Coronary artery (tissue), 2 donors: ENCODE measurements at regions not wholly inside any gene's neighbourhood (a gene's known extent, or its start where the extent isn't known, plus 50 kb on each side); places are given as distances from the start of the nearest gene placed in this dataset.

Experiments
- DNase-seq: peaks from one replicate; pipeline ENCODE4 v3.0.0-alpha.2; 2017; ENCODE audit warnings: low spot score
- H3K27ac ChIP-seq, 2 donors: fragments of 200-600 bp; sonication (generic); one replicate each; pipeline ENCODE4 v1.5.1; 2016 to 2019
- H3K4me3 ChIP-seq: fragments of 200-600 bp; sonication (generic); 2 replicates; pipeline ENCODE4 v1.5.1; 2016; ENCODE audit warnings: mild to moderate bottlenecking, moderate library complexity
- TF ChIP-seq, protein P1 (sequence below): fragments of 200-600 bp; sonication (generic); IDR thresholded peaks from one replicate; pipeline ENCODE4 v1.5.1; 2019; ENCODE audit warnings: antibody characterized with exemption

DNA sequence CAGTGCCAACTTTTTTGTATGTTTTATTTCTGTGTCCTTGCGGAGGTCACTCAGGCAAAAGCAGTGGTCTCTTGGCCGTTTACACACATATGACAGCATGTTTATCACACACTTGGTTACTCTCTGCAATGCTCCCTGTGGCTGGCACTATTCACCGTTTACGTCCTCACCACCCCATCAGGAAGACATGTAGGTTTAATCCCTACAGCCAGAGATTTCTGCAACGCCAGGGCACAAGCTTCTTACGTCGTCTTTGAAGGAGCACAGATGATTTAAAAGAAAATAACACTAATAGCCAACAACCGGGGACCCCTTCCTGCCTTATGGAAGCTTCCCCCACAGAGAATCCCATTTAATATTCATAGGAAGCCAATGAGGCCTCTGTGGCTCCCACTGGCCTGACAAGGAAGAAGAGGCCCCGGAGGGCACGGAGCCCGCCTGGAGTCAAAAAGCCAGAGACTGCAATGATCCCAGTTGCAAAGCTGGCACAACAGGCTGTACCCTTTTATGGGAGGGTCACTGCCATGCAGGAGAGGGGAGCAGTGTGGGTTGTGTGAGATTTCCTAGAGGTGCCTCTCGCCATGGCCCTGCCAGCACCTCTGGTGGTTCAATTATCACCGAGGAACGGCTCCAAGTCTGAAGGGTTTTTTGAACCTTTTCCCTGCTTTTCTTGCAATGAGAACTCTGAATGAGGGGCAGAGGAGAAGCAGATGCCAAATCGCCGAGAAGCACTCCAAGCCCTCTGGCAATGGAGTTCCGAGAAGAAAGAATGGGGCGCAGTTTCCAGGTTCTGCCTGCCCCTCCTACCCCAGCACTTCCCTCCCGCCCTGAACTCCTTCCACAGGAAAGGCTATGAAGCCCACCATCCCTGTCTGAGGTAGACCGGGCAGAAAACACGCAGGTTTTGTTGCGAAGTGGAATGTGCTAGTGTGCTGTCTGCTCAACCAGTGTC, 96.2 kb downstream of the THBS2 start:
- peak overlapping the region; percentile 56 to 94 for H3K27ac ChIP-seq
- TF ChIP-seq, protein P1, sequence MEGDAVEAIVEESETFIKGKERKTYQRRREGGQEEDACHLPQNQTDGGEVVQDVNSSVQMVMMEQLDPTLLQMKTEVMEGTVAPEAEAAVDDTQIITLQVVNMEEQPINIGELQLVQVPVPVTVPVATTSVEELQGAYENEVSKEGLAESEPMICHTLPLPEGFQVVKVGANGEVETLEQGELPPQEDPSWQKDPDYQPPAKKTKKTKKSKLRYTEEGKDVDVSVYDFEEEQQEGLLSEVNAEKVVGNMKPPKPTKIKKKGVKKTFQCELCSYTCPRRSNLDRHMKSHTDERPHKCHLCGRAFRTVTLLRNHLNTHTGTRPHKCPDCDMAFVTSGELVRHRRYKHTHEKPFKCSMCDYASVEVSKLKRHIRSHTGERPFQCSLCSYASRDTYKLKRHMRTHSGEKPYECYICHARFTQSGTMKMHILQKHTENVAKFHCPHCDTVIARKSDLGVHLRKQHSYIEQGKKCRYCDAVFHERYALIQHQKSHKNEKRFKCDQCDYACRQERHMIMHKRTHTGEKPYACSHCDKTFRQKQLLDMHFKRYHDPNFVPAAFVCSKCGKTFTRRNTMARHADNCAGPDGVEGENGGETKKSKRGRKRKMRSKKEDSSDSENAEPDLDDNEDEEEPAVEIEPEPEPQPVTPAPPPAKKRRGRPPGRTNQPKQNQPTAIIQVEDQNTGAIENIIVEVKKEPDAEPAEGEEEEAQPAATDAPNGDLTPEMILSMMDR, result no peak

DNA sequence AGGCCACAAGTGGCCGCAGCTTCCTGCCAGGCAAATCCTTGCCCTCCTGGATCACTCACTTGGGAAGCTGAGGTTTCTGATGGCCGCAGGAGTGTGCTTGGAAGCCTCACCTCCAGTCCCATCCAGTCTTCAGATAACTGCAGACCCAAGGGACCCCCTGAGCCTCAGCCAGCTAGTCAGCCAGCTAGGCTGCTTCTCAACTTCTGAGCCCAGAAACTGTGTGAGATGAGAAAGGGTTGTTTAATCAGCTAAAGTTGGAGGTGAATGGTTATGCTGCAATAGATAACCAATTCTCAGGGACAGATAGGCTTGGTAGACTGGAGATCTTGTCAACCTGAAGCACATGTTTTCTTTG, 96.9 kb downstream of the THBS2 start:
- peak overlapping the region in 1 of 2 donors; percentile 20 for H3K27ac ChIP-seq

More for the DNA sequence above, 96.2 kb downstream of the THBS2 start:
- peak overlapping the region; percentile 1 for H3K4me3 ChIP-seq
- DNase-seq, result peak; percentile 70

DNA sequence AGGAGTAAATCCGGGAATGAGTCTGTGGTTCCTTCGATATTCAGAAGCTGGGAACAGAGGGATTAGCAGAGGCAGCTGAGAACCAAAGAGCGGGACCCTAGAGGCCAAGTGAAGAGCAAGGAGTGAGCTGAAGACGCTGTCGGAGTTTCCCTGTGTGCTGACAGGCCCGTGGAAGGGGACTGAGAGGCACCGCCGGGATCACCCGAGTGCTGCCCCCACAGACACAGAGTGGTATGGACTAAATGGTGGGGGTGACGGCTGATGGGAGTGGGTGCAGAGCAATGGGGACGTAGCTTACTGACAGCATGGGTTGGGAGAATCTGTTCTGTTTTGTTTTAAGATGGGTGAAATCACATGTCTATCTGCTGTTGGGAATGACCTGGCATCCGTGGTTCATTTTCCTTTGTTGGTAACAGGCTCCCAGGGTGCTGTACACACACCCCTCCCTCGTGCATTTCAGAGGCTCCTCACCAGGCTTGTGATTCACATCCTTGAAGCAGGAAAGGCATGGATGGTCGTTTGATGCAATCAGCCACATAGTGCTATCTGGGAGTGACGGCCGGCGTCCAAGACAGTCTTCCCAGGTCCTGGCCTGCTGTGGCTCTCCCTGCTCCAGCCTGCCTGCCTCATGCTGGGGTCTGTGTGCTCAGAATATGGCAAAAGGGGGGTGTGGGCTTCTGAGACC, 97.4 kb downstream of the THBS2 start:
- TF ChIP-seq, protein P1, result no peak
- peak; percentile 73 for DNase-seq
- peak overlapping the region in 1 of 2 donors; percentile 20 for H3K27ac ChIP-seq

More for the DNA sequence above, 96.9 kb downstream of the THBS2 start:
- no peak overlapping the region for H3K4me3 ChIP-seq
- TF ChIP-seq, protein P1, result no peak
- peak; percentile 65 for DNase-seq

DNA sequence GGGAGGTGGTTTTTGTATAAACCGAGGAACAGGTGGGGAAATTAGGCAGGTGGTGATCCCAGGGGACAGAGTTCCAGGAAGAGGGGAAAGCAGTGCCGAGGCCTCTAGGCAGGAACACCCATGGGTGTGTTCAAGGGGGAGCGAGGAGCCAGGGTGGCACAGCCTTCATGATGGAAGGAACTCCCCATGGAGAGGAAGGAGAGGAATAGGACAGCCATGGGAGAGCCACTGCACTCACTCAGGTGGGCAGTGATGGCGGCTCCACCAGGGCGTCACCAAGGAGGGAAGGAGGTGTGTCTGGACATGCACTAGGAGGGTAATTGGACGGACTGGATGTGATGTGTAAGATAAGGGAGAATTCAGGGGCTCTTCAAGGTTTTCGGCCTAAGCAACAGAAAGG, 98.2 kb downstream of the THBS2 start:
- TF ChIP-seq, protein P1, result no peak
- no peak for DNase-seq
- H3K27ac ChIP-seq, result no peak overlapping the region
- H3K4me3 ChIP-seq, result no peak overlapping the region

More for the DNA sequence above, 97.4 kb downstream of the THBS2 start:
- H3K4me3 ChIP-seq, result no peak overlapping the region

DNA sequence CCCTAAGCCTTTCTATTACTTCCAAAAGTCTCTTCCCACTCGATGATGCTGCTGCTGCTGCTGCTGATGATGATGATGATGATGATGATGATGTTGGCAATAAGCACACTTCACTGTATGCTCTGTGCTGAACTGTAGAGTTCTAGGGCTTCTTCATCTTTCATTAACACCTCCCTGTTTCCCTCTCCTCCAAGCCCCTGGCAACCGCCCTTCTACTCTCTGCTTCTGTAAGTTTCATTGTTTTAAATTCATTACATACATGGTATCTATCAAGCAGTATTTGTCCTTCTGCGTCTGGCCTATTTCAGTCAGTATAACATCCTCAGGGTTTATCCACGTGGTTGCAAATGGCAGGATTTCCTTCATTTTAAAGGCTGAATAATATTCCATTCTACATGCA, 100.2 kb downstream of the THBS2 start:
- DNase-seq, result no peak
- Histone ChIP-seq H3K27ac (no peak overlapping the region), H3K4me3 (no peak overlapping the region)
- TF ChIP-seq, protein P1, result no peak

DNA sequence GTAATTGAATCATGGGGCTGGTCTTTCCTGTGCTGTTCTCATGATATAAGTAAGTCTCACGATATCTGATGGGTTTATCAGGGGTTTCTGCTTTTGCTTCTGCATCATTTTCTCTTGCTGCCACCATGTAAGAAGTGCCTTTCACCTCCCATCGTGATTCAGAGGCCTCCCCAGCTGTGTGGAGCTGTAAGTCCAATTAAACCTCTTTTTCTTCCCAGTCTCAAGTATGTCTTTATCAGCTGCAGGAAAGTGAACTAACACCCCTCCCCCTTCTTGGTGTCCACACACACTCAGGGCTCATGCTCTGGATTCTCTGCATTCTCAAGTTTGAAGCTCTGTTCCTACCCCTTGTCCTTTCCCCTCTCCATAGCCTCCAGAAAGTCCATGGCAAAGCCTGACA, 107.1 kb downstream of the THBS2 start:
- H3K27ac ChIP-seq, result no peak overlapping the region
- TF ChIP-seq, protein P1, result no peak
- no peak for DNase-seq
- H3K4me3 ChIP-seq, result no peak overlapping the region
